MCF 10A (cell line): ENCODE measurements at regions not wholly inside any gene's neighbourhood (a gene's known extent, or its start where the extent isn't known, plus 50 kb on each side); places are given as distances from the start of the nearest gene placed in this dataset.

Source experiments
- BruUV-seq: library from RNA; stranded (reverse); fragments of 400-500 nt; replicated peaks from 2 replicates; lab custom pipeline; 2021; lab: Mats Ljungman, UMichigan
- CTCF ChIA-PET: fragments of 300-600 bp; sonication (Branson Sonifier 250); formaldehyde crosslinking; extraction: SDS; loops from one replicate; lab custom pipeline; 2021; ENCODE audit warnings: antibody characterized with exemption, inconsistent platforms; lab: Yijun Ruan, JAX
- POLR2A ChIA-PET: fragments of 300-600, 350-650 bp; sonication (Branson Sonifier 250); formaldehyde crosslinking; extraction: SDS; loops from one replicate; lab custom pipeline; 2020; ENCODE audit warnings: antibody characterized with exemption, inconsistent platforms; lab: Yijun Ruan, JAX
- DNase-seq: peaks from one replicate; pipeline ENCODE4 v3.0.0-alpha.2; 2018; ENCODE audit not compliant: unreplicated experiment
- H3K27ac Mint-ChIP-seq: one replicate; pipeline ENCODE4 v1.8.0; 2022; ENCODE audit warnings: mild to moderate bottlenecking, low read depth, mixed read lengths; ENCODE audit not compliant: unreplicated experiment
- H3K27me3 Mint-ChIP-seq: one replicate; pipeline ENCODE4 v1.8.0; 2022; ENCODE audit warnings: mixed read lengths; ENCODE audit not compliant: insufficient read depth, unreplicated experiment
- H3K36me3 Mint-ChIP-seq: one replicate; pipeline ENCODE4 v1.8.0; 2022; ENCODE audit warnings: mild to moderate bottlenecking, moderate library complexity, mixed read lengths; ENCODE audit not compliant: insufficient read depth, unreplicated experiment
- H3K4me1 Mint-ChIP-seq: one replicate; pipeline ENCODE4 v1.8.0; 2022; ENCODE audit warnings: mixed read lengths; ENCODE audit not compliant: insufficient read depth, unreplicated experiment
- H3K4me3 Mint-ChIP-seq: one replicate; pipeline ENCODE4 v1.8.0; 2022; ENCODE audit warnings: mild to moderate bottlenecking, moderate library complexity, mixed read lengths; ENCODE audit not compliant: unreplicated experiment
- H3K9me3 Mint-ChIP-seq: one replicate; pipeline ENCODE4 v1.8.0; 2022; ENCODE audit warnings: mixed read lengths; ENCODE audit not compliant: unreplicated experiment
- CTCF ChIP-seq: fragments of 200-600 bp; IDR thresholded peaks from one replicate; pipeline ENCODE4 v1.8.0; 2022; ENCODE audit warnings: antibody characterized with exemption, mild to moderate bottlenecking; ENCODE audit not compliant: unreplicated experiment
- intact Hi-C: fragments of 100-400 bp; cut with micrococcal nuclease; formaldehyde crosslinking; loops from 2 replicates; pipeline ENCODE4 v1.14.1; 2022

- H3K4me1 Mint-ChIP-seq = no peaks in the 10 kb centered on the region
- intact Hi-C loops = no loop called here
Measured at GRCh38 chr11:26243426-26243825, 88.5 kb upstream of the ANO3 start.

DNA sequence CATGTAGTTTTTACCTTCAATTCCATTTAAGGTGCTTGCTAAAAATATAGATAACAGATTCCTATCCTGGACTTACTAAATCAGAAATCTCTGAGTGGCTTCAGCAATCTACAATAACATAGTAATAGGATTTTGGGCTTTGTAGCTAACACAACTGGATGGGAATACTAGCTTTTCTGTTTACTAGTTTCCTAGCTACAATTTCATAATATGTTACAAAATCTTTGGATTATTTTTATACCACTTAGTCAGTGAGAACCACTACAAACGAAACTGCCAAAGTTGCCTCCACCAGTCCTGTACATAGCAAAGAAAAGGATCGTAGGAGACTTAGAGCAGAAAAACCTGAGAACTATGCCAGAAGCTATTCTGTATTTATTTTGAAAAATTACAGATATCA lies 87.7 kb upstream of the ANO3 start:
- DNase-seq = no peak
- CTCF ChIA-PET = no interaction called here
- H3K27me3 Mint-ChIP-seq = peaks cover 57% of the 10 kb centered on the region
- H3K9me3 Mint-ChIP-seq = peaks cover 7% of the 10 kb centered on the region
- intact Hi-C loops = no loop called here
- BruUV-seq = no TSS peak
- no peaks in the 10 kb centered on the region for H3K4me1 Mint-ChIP-seq
- no peak for TF ChIP-seq CTCF
- no peak overlapping the region for H3K4me3 Mint-ChIP-seq
- POLR2A ChIA-PET = interaction anchor here (1.2 kb wide), 1 partner anchor 10 kb away, joined by 3 read pairs; no protein-coding TSS in a partner anchor
- no peaks in the 10 kb centered on the region for H3K36me3 Mint-ChIP-seq
- no peak overlapping the region for H3K27ac Mint-ChIP-seq

More at GRCh38 chr11:26243426-26243825, 88.5 kb upstream of the ANO3 start:
- Mint-ChIP-seq H3K27ac (no peak overlapping the region), H3K4me3 (no peak overlapping the region), H3K27me3 (peaks cover 58% of the 10 kb centered on the region), H3K36me3 (no peaks in the 10 kb centered on the region), H3K9me3 (peaks cover 7% of the 10 kb centered on the region)
- no peak for TF ChIP-seq CTCF
- ChIA-PET POLR2A (interaction anchor here (0.6 kb wide), 1 partner anchor 42 kb away, joined by 3 read pairs; no protein-coding TSS in a partner anchor), CTCF (no interaction called here)
- DNase-seq = no peak
- BruUV-seq = no TSS peak

DNA sequence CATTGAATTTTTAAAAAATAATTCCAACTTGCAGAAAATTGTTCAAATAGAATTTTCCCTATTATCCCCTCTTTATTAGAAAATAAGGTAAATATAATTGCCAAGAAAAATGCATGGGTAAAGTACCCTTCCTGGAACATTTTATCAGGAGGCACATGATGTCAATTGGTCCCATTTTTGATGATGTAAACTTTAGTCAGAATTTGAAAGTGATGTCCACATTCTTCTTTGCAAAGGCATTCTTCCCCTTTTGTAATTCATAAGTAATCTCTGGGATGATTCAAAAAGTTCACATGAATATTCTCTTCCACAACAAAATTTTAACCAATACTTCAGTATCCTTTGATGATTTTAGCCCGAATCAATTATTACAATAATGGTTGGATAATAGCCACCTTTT lies 86.9 kb upstream of the ANO3 start:
- no peak for DNase-seq
- Mint-ChIP-seq H3K27ac (no peak overlapping the region), H3K4me3 (no peak overlapping the region), H3K9me3 (peaks cover 7% of the 10 kb centered on the region), H3K27me3 (peaks cover 59% of the 10 kb centered on the region), H3K36me3 (no peaks in the 10 kb centered on the region), H3K4me1 (no peaks in the 10 kb centered on the region)
- ChIA-PET POLR2A (interaction anchor here (0.8 to 1.2 kb wide), 2 partner anchors 10 to 659 kb away, joined by 3 to 4 read pairs; no protein-coding TSS in a partner anchor), CTCF (no interaction called here)
- intact Hi-C loops = no loop called here
- TF ChIP-seq CTCF = no peak
- BruUV-seq = no TSS peak

DNA sequence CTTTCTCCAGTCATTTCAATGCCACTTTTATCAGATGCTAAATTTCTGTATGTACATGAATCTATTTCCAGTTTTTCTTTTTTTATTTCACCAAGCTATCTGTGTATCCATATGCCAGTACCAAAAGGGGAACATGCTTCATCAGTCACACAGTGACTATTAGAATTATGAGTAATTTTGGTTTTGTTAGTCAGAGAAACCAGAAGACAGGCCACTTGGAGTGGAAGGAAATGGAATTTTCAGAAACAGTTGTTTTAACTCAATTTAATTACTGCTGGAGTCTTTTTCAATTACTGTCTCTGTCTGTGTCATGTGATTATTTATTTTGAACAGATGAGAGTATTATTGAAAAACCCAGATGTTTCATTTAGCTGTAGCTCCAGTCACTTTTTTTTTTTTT lies 84.6 kb upstream of the ANO3 start:
- ChIA-PET POLR2A (no interaction called here), CTCF (interaction anchor here (0.7 kb wide), 1 partner anchor 267 kb away, joined by 4 read pairs; no protein-coding TSS in a partner anchor)
- no peak overlapping the region for H3K27ac Mint-ChIP-seq
- intact Hi-C loops = no loop called here
- H3K27me3 Mint-ChIP-seq = peaks cover 64% of the 10 kb centered on the region
- no peaks in the 10 kb centered on the region for H3K36me3 Mint-ChIP-seq
- DNase-seq = no peak
- H3K9me3 Mint-ChIP-seq = no peaks in the 10 kb centered on the region
- H3K4me3 Mint-ChIP-seq = no peak overlapping the region
- no peak for TF ChIP-seq CTCF
- no peaks in the 10 kb centered on the region for H3K4me1 Mint-ChIP-seq
- no TSS peak for BruUV-seq
